Sciatic nerve (tissue), 2 donors: ENCODE measurements at regions not wholly inside any gene's neighbourhood (a gene's known extent, or its start where the extent isn't known, plus 50 kb on each side); places are given as distances from the start of the nearest gene placed in this dataset.
"Not testable (repeated sequence)": the region's sequence is repeated elsewhere in the genome, so short reads cannot be mapped to it uniquely, and the experiment has no call there.

Source experiments
- ATAC-seq: fragments of 200-7000 bp; cut with Tn5 transposase; one replicate; pipeline ENCODE4 v1.9.1; 2020; ENCODE audit warnings: mild to moderate bottlenecking, moderate library complexity
- DNase-seq: peaks from one replicate; pipeline ENCODE4 v3.0.0-alpha.2; 2020; ENCODE audit warnings: low spot score
- intact Hi-C: fragments of 100-400 bp; cut with DNase I; formaldehyde crosslinking; loops from one replicate; pipeline ENCODE4 v1.14.2; 2022
- donor health status: DM: no; HTN: no; CAD: no.
- donor health status: DM: no; HTN: no; CAD: no.

GRCh38 chr12:33773091-33773490, 249.2 kb upstream of the ALG10 start:
- ATAC-seq, DNase-seq, intact Hi-C loops: not testable (repeated sequence)

DNA sequence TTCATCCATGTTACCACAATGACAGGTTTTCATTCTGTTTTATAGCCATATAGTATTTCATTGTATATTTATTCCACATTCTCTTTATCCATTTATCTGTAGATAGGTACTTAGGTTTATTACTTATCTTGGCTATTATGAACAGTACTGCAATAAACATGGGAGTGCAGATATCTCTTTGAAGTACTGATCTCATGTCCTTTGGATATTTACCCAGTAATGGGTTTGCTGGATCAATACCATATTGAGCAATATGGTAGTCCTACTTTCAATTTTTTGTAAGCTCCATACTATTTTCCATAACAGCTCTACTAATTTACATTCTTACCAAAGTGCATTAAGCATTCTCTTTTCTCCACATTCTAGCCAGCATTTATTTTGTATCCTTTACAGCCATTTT, 235.8 kb upstream of the ALG10 start:
- no peak for ATAC-seq
- no peak for DNase-seq
- intact Hi-C loops, result no loop called here

GRCh38 chr12:33794954-33795353, 227.3 kb upstream of the ALG10 start:
- DNase-seq (no peak), ATAC-seq (no peak)
- intact Hi-C loops, result no loop called here

DNA sequence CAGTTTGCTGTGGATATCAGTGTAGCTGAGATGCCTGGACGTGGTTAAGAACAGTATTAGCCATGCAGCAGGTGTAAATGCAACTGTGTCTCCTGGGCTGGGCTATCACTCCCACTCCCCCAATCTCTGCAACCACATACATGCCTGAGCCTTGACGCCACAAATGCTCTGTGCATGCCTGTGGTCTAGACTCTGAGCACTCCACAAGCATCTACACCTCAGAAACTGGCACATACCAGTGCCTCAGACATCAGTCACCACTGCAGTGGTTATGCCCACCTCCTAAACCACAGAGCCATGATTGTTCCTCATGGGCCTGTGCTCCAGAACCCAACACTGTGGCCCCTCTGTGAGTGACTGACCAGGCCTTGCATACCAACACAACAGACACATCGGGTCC, 226.8 kb upstream of the ALG10 start:
- no peak for DNase-seq
- intact Hi-C loops, result no loop called here
- ATAC-seq, result peak; percentile 22

DNA sequence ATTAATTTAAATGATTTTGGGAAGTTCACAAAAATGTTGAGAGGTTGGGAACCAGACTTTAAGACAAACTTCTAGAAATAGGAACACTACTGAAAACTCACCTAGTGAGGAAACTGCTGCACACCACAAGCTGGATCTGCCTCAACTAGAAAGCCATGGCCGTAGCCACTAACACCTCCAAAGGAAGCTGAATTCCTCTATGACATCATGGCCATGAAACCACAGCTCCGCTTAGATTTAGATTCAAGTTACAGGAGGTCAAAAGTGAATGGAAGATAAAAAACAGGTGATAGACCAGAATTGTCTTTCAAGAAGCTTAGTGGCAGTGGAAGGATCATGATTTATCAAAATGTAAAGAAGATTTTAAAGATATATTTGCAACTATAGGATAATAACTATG, 208.8 kb upstream of the ALG10 start:
- no peak for DNase-seq
- no peak for ATAC-seq
- intact Hi-C loops, result no loop called here

DNA sequence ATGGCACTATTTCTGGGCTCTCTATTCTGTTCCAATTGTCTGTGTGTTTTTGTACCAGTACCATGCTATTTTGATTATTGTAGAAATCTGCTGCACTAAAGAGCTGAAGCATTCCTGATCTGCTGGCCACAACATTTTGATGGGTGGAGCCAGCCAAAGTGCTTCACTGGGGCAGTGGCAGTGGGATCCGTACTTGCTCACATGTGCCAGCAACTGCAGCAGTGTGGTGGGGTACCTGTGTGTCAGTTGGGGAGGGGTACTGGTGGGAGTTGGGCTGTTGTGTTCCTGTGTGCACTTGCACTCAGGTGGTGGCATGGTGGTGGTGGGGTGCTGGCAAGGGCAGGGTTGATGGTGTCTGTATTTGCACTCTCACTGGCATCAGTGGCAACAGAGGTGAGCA, 204.6 kb upstream of the ALG10 start:
- ATAC-seq, result no peak
- DNase-seq, result no peak
- intact Hi-C loops, result no loop called here

DNA sequence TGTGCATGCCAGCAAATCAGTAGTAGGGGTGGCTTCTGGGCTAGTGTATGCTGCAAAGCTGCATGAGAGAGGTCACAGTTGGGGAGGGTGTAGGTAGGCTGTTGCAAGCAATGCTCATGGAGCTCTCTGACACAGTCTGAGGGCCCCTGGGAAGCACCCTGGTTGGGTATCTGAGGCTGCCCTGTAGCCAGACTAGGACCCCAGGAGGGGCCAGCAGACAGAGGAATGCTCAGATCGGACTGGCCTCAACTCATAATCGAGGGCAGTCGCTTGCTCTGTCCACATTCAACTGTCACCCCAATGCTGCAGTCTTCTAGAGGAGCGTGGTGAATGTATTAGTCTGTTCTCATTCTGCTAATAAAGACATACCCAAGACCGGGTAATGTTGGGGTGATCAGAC, 204.0 kb upstream of the ALG10 start:
- intact Hi-C loops, result no loop called here
- DNase-seq, result no peak
- ATAC-seq, result peak; percentile 38

DNA sequence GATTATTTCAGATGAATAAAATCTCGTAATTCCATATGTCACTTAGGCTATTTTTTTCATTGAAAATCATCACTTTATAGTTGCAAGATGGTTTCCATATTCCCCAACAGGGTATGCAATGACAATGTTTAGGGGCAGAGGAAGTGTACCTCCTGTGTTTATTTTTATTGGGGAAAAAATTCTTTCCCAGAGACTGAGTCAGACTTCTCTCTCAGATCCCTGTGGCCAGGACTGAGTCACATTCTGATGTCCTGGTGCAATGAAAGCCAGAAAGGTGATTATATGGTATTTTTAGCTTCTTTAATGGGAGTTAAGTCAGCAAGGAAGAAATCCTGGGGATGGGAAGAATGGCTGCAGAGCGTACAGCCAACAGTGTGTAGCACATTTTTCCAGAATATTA, 196.9 kb upstream of the ALG10 start:
- ATAC-seq (no peak), DNase-seq (no peak)
- intact Hi-C loops, result no loop called here

GRCh38 chr12:33825986-33826602, 196.2 kb upstream of the ALG10 start:
- DNase-seq, result no peak
- ATAC-seq, result no peak
- intact Hi-C loops, result no loop called here

- no peak for DNase-seq
- ATAC-seq, result no peak
- intact Hi-C loops, result no loop called here
Measured at GRCh38 chr12:33828326-33828725, 194.0 kb upstream of the ALG10 start.

DNA sequence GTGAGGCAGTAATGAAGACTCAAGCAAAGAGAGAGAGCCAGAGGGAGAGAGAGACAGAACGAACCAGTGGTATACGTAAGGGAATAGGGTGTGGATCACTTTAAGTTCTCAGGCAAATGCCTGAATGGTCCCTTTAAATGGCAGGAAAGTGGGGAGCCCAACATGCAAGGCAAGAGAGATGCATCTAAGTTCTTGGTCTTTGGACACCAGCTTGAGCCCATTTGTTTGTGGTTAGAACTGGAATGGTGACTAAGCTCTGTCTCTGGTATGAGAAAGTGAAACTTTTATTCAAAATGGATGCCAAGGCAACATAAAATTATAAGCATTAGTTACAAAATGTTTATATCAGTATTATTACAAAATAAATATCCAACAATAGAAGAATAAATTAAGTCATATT, 192.2 kb upstream of the ALG10 start:
- intact Hi-C loops, result no loop called here
- no peak for DNase-seq
- no peak for ATAC-seq

- intact Hi-C loops, result no loop called here
- DNase-seq (no peak), ATAC-seq (no peak)
Measured at GRCh38 chr12:33832900-33833299, 189.4 kb upstream of the ALG10 start.

DNA sequence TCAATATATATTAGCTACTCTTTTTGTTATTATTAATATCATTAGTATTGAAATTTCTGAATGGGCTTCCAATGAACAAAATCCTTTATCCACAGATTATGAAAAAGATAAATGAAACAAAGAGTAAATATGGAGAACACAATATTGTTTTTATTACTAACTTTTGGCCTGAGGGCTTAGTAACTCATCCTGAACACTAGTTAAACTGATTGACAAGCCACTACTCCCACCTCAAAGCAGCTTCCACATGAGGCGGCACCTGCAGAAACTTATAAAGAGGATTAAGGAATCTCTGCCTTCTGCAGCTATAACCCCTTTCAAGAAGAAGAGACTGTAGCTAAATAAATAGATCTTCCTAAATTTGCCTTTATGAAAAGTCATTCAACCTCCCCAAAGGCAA, 187.6 kb upstream of the ALG10 start:
- DNase-seq (no peak), ATAC-seq (no peak)
- intact Hi-C loops, result no loop called here

- intact Hi-C loops, result no loop called here
- ATAC-seq, result no peak
- no peak for DNase-seq
Measured at GRCh38 chr12:33876618-33877017, 145.7 kb upstream of the ALG10 start.

DNA sequence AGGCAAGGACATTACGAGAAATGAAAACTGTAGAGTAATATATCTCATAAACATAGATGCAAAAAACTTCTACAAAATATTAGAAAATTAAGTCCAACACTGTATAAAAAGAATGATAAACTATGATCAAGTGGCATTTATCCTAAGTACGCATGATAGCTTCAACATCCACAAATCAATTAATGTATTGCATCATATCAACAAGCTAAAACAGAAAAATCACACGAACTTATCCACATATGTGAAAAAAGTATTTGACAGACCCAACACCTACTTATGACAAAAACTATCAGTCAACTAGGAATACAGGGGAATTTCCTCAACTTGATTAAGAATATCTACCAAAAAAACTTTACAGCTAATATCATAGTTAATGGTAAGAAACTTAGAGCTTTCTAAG, 129.9 kb upstream of the ALG10 start:
- ATAC-seq, result no peak
- DNase-seq, result no peak
- intact Hi-C loops, result no loop called here

DNA sequence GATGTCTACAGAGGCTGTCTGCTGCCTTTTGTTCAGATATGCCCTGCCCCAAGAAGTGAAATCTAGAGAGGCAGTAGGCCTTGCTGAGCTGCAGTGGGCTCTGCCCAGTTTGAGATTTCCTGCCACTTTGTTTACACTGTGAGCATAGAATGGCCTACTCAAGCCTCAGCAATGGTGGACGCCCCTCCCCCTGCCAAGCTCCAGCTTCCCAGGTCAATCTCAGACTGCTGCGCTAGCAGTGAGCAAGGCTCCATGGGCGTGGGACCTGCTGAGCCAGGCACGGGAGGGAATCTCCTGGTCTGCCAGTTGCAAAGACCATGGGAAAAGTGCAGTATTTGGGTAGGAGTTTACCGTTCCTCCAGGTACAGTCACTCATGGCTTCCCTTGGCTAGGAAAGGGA, 101.8 kb upstream of the ALG10 start:
- DNase-seq, ATAC-seq, intact Hi-C loops: not testable (repeated sequence)

DNA sequence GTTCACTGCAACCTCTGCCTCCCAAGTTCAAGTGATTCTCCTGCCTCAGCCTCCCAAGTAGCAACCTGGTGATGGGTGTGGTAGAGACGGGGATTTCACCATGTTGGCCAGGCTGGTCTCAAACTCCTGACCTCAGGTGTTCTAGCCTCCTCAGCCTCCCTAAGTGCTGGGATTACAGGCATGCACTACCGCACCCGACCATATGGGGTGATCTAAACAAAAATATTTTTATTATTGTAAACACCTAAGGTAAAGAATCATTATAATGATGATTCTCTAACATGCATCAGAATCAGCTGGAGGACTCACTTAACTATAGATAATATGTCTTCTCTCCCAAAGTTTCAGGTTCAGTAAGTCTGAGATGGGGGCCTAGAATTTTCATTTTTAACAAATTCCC, 96.2 kb upstream of the ALG10 start:
- ATAC-seq (no peak), DNase-seq (no peak)
- intact Hi-C loops, result no loop called here

DNA sequence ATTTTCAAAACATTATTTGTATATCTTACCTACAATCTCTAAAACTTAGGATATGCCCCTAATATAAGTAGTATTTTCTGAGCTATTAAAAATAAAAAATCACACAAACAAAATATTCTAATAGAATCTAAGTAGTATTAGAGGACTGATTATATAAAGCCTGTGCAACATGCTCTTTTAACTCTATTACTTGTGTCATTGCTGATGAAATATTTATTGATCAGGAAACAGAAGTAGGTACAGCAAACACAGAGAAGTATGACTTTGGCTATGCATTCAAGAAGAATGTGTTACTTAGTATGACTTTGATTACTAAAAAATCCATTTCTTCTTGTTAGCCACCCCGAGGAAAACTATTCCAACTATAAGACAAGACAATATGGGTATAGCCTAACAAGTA, 84.6 kb upstream of the ALG10 start:
- DNase-seq, ATAC-seq, intact Hi-C loops: not testable (repeated sequence)

DNA sequence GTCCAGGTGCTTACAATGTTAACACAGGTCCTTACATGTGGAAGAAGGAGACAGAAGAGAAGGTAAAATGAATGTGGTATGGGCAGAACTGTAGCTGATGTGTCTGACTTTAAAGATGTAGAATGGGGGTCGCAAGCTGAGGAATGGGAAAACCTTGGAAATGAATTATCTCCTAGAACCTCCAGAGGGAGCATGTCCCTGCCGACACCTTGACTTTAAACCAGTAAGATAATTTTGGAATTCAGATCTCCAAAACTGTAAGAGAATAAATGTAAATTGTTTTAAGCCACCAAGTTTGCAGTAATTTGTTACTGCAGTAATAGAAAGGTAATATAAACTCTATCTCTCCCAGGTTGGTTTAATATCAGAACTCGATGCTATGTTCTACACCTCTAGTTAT, 80.1 kb upstream of the ALG10 start:
- intact Hi-C loops, result no loop called here

DNA sequence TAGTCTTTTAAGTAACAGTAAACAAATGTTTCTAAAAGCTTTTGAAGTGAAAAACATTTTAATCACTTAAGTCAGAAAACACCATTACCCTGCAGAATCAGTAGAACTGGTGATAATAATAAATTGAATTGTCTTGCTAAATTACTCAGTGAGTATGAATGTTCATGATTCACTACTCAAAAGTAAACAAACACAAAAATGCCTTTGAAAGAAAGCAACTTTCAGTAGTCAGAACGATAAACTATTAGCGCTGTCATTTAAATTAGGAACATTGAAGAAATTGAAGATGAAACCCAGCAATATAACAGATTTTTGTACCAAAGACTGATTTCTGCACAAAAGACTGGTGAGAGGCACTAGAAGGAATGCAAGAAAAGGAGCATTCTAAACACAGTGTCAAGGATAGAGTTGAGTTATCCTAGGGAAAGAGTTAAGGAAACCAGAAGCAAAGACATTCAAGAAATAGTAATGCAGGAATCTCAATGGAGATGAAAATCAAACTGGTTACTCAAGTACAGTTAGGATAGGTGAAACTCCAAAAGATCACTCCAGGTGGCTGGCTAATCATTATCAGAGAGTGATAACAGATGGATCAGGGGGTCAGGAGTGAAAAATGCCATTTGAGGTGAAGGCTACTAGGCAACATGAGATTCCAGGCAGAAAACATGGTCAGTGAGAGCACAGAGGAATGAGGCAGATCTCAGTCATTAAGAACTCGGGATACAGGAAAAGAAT, 77.4 kb upstream of the ALG10 start:
- ATAC-seq, result no peak
- intact Hi-C loops, result no loop called here
- DNase-seq, result no peak

More for the DNA sequence above, 80.1 kb upstream of the ALG10 start:
- no peak for ATAC-seq
- no peak for DNase-seq

GRCh38 chr12:33945438-33945784, 76.9 kb upstream of the ALG10 start:
- DNase-seq (no peak), ATAC-seq (no peak)
- intact Hi-C loops, result no loop called here
